ENCODE measurements at regions not wholly inside any gene's neighbourhood (a gene's known extent, or its start where the extent isn't known, plus 50 kb on each side); places are given as distances from the start of the nearest gene placed in this dataset.
"Not testable (repeated sequence)": the region's sequence is repeated elsewhere in the genome, so short reads cannot be mapped to it uniquely, and the experiment has no call there.

- DNase-seq: no peak
Observed at GRCh38 chr16:66044089-66044488, 322.4 kb upstream of the CDH5 start.

DNA sequence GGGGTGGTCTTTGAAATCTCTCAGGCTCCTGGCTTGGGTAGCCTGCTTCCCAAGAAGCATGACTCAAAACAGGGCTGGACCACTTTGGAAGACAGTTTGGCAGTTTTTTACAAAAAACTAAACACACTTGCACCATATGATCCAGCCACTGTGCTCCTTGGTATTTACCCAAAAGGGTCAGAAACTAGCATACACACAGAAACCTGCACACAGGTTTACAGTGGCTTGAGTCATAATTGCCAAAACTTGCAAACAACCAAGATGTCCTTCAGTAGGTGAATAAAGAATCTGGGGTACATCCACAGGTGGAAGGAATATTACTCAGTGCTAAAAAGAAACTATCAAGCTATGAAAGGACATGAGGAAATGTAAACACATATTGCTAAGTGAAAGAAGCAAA is 323.2 kb upstream of the CDH5 start:
- no peak for DNase-seq

DNA sequence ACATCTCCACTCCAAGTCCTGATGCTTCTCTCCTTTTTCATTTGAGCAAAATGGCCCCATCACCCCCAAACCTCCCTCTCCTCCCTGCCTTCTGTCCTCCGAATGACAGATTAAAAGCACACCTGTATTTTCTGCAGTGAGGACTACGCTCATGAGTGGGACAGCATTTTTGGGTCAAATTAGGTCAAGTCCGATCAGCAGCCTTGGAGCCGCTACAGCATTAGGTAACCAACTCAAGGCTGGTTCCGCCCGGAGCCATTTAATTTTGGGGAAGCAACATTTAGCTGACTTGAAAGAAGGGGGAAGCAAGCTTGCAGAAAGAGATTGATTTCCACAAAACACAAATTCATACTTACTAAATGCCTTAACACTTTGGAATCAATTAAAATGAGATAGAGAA is 324.1 kb upstream of the CDH5 start:
- no peak for DNase-seq

- no peak for DNase-seq
Observed at GRCh38 chr16:66041907-66042306, 324.6 kb upstream of the CDH5 start.

DNA sequence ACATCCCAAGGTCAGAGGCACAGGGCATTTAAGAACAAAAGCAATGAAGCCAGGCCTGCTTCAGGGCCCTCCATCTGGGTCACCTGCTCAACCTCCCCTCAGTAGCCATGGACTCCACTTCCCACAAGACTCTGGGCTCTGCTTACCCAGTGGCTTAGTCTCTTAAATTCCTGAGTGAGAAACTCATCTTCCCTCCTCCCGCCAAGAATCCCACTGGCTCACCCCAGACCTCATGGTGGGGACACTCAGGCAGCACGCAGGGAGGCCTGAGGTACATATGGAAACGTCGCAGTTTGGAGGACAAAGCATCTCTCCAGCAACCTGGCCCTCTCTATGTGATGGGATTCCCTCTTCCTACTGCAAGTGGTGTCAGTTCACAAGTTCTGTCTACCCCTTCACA is 326.7 kb upstream of the CDH5 start:
- DNase-seq: no peak

DNA sequence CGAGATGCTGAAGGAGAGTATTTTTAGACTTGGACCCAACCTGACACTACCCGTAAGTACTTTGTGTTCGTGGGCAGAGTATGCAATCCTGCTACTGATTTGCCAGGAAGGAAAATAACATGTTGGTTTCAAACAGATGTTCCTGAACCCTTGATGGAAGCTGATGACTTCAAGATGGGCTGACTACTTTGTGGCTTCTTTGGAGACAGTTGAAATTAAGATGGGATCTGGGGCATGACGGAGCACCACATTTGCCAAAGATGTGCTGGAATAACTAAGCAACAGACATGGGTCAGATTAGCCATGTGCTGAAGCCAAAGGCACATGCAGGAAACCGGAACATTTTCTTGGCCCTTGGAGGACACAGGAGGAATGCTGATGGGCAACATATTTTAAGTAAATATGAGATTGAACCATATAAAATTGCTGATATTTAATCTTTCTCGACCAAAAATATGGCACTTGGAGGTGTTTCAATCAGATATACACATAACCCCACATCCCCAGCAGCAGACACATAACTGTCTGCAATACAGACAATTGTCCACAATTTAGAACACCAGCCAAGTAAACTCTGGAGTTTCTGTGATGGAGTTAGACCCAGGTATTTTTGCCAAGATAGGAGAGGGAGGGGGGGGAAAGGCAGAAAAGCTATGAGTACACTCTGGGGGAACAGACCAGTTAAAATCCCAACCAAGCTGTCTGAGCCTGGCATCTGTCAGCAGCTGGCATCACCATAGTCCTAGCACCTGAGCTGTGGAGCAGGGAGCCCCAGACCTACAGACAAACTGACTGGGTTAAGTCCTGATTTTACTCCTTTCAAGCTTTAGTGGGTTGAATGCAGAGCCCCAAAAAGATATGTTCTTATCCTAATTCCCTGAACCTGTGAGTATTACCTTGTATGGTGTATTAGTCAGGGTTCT is 329.4 kb upstream of the CDH5 start:
- DNase-seq: no peak

DNA sequence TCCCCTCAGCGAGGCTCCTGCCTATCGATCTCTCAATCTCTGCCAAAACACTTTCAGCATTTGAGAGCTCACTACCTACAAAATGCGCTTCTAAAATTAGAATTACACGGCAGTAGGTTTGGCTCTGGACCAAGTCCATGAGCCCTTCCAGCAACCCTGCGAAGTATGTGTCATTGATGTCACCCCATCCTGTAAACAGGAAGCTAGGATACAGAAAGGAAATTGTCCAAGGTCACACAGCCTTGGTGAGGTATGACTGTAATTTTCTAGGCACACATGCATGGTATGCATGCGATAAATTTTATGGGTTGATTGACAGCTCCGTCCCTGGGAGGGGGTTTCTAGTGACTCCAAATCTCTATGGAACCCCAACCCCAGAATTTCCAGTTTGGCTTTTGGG is 330.3 kb upstream of the CDH5 start:
- no peak for DNase-seq

DNA sequence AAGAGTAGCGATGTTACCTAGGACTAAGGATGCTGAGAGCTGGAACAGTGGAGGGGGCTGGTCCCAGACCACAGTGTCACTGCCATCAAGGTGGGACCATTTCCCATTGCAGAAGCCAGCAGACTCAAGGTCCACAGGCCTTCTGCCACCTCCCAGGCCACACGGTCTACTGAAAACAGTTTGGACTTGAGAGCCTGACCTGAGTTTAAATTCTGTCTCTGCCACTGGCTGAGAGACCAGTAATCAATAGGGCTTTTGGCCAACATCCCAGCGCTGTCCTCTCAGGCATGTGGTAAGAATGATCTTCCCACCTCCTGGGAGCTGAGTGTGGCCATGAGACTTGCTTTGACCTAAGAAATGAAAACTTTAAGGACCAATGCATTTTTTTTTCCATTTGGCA is 331.4 kb upstream of the CDH5 start:
- DNase-seq: no peak

- no peak for DNase-seq
Observed at GRCh38 chr16:66032841-66033240, 333.6 kb upstream of the CDH5 start.

- no peak for DNase-seq
Observed at GRCh38 chr16:66030036-66030435, 336.5 kb upstream of the CDH5 start.

- no peak for DNase-seq
Observed at GRCh38 chr16:66028510-66029216, 337.8 kb upstream of the CDH5 start.

- no peak for DNase-seq
Observed at GRCh38 chr16:66026787-66027330, 339.6 kb upstream of the CDH5 start.

DNA sequence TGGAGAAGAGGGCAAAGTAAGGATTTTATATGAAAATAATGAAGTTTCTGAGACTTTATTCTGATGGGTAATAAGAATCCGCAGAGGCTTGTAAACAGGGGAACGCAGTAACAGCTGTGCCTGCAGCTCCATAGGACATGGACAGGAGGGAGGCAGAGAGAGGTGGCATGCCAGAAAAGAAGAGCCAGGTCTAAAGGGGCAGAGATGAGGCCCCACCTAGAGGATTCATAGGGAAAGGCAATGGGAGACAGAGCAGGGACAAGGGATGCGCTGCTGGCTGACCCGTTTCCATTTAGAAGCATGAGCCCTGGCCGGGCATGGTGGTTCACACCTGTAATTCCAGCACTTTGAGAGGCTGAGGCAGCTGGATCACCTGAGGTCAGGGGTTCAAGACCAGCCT is 340.3 kb upstream of the CDH5 start:
- DNase-seq: no peak

DNA sequence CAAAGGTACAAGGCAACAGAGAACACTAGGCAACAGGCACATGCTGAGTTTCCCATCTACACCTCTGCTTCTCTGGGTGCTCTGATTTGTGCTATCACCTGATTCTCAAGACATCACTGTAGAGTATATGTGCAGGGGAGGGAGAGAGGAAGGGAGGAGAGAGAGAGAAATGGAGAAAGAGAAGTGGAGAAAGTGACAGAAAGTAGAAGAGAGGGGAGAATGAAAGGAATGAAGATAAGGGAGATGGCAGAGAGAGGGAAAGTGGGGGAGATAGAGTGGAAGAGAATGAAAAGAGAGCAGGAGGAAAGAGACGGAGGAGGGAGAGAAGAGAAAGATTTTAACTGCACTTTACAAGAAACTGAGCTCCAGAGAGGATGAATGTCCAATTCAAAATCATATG is 340.7 kb upstream of the CDH5 start:
- DNase-seq: no peak

GRCh38 chr16:66024567-66024966 is 341.9 kb upstream of the CDH5 start:
- not testable (repeated sequence) for DNase-seq

GRCh38 chr16:66023481-66023880 is 343.0 kb upstream of the CDH5 start:
- no peak for DNase-seq

DNA sequence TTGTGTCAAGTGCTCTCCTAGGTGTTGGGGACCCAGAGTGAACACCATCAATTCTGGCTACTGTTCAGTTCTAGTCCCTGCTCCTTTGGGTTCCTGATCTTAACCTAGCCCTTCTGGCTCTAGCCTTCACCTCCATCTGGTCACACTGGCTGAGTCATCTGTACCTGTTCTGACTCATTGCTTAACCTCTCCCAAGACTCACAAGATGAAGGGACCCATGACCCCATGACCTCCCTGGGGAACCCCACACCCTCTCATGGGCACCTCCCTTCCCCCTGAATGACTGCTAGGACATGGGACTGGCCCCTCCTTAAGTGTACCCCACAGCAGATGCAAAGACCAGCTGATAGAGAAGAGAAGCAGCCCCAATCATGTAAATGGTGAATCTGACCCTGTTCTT is 345.8 kb upstream of the CDH5 start:
- DNase-seq: no peak

GRCh38 chr16:66020046-66020445 is 346.4 kb upstream of the CDH5 start:
- DNase-seq: no peak

- DNase-seq: not testable (repeated sequence)
Observed at GRCh38 chr16:66019502-66019901, 347.0 kb upstream of the CDH5 start.

DNA sequence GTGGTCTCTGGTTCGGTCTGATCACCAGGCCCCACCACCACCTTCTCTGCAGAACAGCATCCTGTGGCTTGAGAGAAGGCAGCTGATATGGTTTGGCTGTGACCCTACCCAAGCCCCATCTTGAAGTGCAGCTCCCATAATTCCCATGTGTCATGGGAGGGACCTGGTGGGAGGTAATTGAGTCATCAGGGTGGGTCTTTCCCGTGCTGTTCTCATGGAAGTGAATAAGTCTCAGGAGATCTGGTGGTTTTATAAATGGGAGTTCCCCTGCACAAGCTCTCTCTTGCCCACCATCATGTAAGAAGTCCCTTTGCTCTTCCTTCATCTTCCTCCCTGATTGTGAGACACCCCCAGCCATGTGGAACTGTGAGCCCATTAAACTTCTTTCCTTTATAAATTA is 352.3 kb upstream of the CDH5 start:
- no peak for DNase-seq

GRCh38 chr16:66013486-66013885 is 353.0 kb upstream of the CDH5 start:
- no peak for DNase-seq

GRCh38 chr16:66008136-66008535 is 358.4 kb upstream of the CDH5 start:
- DNase-seq: no peak

- DNase-seq: no peak
Observed at GRCh38 chr16:66007717-66008116, 358.8 kb upstream of the CDH5 start.

DNA sequence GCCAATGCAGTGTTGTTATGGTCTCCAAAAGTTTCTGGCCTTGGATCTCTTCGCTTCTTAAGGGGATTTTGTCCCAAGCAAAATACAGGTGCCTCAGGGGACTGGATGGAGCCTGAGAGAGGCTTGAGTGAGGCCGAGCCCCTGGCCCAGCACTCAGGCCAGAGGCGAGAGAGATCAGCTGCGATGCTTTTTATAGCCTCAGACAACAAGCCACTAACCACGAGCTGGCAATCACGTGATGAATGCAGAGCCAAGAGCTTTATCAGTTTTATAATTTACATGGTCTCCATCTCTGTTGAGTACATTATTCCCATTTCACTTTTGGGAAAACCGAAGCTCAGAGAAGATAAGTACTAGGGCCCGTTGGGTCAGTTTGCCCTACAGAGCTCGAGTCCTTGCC is 360.0 kb upstream of the CDH5 start:
- no peak for DNase-seq
